ENCODE measurements at regions not wholly inside any gene's neighbourhood (a gene's known extent, or its start where the extent isn't known, plus 50 kb on each side); places are given as distances from the start of the nearest gene placed in this dataset.

- peak in 2 of 11 experiments; percentile 25 to 29 for TF ChIP-seq CTCF (IDR thresholded peaks at IDR 0.05 in 8 of 11, conservative IDR thresholded peaks at IDR 0.05 in 3 of 11)
- no peak for TF ChIP-seq POLR2A (IDR thresholded peaks at IDR 0.05)
- TF ChIP-seq POLR2AphosphoS5 (IDR thresholded peaks at IDR 0.05), result no peak
Observed at GRCh38 chr5:115033861-115034260, 135.8 kb downstream of the TRIM36 start.
